ENCODE measurements at regions not wholly inside any gene's neighbourhood (a gene's known extent, or its start where the extent isn't known, plus 50 kb on each side); places are given as distances from the start of the nearest gene placed in this dataset.

- Histone ChIP-seq H3K4me1 (ENCODE audit: insufficient read depth, low read length) (no peaks in the 10 kb centered on the region), H3K27me3 (ENCODE audit: control insufficient read depth in 1 of 2, insufficient read depth in 2 of 2, low read length in 2 of 2) (peaks cover 3 to 9% of the 10 kb centered on the region in 2 experiments), H3K27ac (ENCODE audit: low read depth in 1 of 2, low read length in 2 of 2) (no peak overlapping the region), H3K4me3 (ENCODE audit: low read length) (no peak overlapping the region), H3K36me3 (ENCODE audit: insufficient read depth, low read length) (no peaks in the 10 kb centered on the region), H3K9me3 (ENCODE audit: control insufficient read depth in 1 of 2, insufficient read depth in 1 of 2, low read length in 2 of 2) (peaks cover 0 to 19% of the 10 kb centered on the region in 2 experiments)
- CTCF ChIA-PET = no interaction called here
- no peak for ATAC-seq (ENCODE audit: poor library complexity)
- POLR2A ChIA-PET = no interaction called here
- Mint-ChIP-seq H3K27ac (no peak overlapping the region), H3K9me3 (no peaks in the 10 kb centered on the region), H3K36me3 (ENCODE audit: low read depth) (no peaks in the 10 kb centered on the region), H3K4me1 (ENCODE audit: low read depth) (no peaks in the 10 kb centered on the region), H3K4me3 (no peak overlapping the region), H3K27me3 (peaks cover 18% of the 10 kb centered on the region)
- TF ChIP-seq CTCF (IDR thresholded peaks at IDR 0.05) = no peak
- intact Hi-C loops (cut with DNase I, micrococcal nuclease) = no loop called here
- DNase-seq = no peak
Measured at GRCh38 chr2:240341064-240341463, 94.4 kb upstream of the GPC1 start.

GRCh38 chr2:240343548-240343947, 91.9 kb upstream of the GPC1 start:
- no peak overlapping the region for H3K27ac ChIP-seq (ENCODE audit: low read depth in 1 of 2, low read length in 2 of 2)
- intact Hi-C loops (cut with DNase I, micrococcal nuclease) = no loop called here
- POLR2A ChIA-PET = no interaction called here
- no peaks in the 10 kb centered on the region for H3K4me1 Mint-ChIP-seq (ENCODE audit: low read depth)
- ATAC-seq (ENCODE audit: poor library complexity) (no peak), DNase-seq (no peak)
- no peak for TF ChIP-seq CTCF (IDR thresholded peaks at IDR 0.05)
- peaks cover 0 to 15% of the 10 kb centered on the region in 2 experiments for H3K9me3 ChIP-seq (ENCODE audit: control insufficient read depth in 1 of 2, insufficient read depth in 1 of 2, low read length in 2 of 2)
- H3K9me3 Mint-ChIP-seq = no peaks in the 10 kb centered on the region
- no peak overlapping the region for H3K27ac Mint-ChIP-seq
- H3K36me3 ChIP-seq (ENCODE audit: insufficient read depth, low read length) = no peaks in the 10 kb centered on the region
- H3K4me1 ChIP-seq (ENCODE audit: insufficient read depth, low read length) = no peaks in the 10 kb centered on the region
- H3K4me3 ChIP-seq (ENCODE audit: low read length) = no peak overlapping the region
- peaks cover 0 to 2% of the 10 kb centered on the region in 2 experiments for H3K27me3 ChIP-seq (ENCODE audit: control insufficient read depth in 1 of 2, insufficient read depth in 2 of 2, low read length in 2 of 2)
- H3K36me3 Mint-ChIP-seq (ENCODE audit: low read depth) = no peaks in the 10 kb centered on the region
- no peak overlapping the region for H3K4me3 Mint-ChIP-seq
- CTCF ChIA-PET = no interaction called here
- peaks cover 3% of the 10 kb centered on the region for H3K27me3 Mint-ChIP-seq

GRCh38 chr2:240344904-240345303, 90.6 kb upstream of the GPC1 start:
- no peak for TF ChIP-seq CTCF (IDR thresholded peaks at IDR 0.05)
- Mint-ChIP-seq H3K36me3 (ENCODE audit: low read depth) (no peaks in the 10 kb centered on the region), H3K9me3 (no peaks in the 10 kb centered on the region), H3K4me1 (ENCODE audit: low read depth) (no peaks in the 10 kb centered on the region), H3K4me3 (no peak overlapping the region), H3K27ac (no peak overlapping the region), H3K27me3 (no peaks in the 10 kb centered on the region)
- intact Hi-C loops (cut with DNase I, micrococcal nuclease) = no loop called here
- H3K4me1 ChIP-seq (ENCODE audit: insufficient read depth, low read length) = no peaks in the 10 kb centered on the region
- H3K27ac ChIP-seq (ENCODE audit: low read depth in 1 of 2, low read length in 2 of 2) = no peak overlapping the region
- ATAC-seq (ENCODE audit: poor library complexity) (no peak), DNase-seq (no peak)
- ChIA-PET CTCF (no interaction called here), POLR2A (no interaction called here)
- no peaks in the 10 kb centered on the region for H3K36me3 ChIP-seq (ENCODE audit: insufficient read depth, low read length)
- H3K27me3 ChIP-seq (ENCODE audit: control insufficient read depth in 1 of 2, insufficient read depth in 2 of 2, low read length in 2 of 2) = peaks cover 0 to 2% of the 10 kb centered on the region in 2 experiments
- H3K4me3 ChIP-seq (ENCODE audit: low read length) = no peak overlapping the region
- H3K9me3 ChIP-seq (ENCODE audit: control insufficient read depth in 1 of 2, insufficient read depth in 1 of 2, low read length in 2 of 2) = peaks cover 0 to 15% of the 10 kb centered on the region in 2 experiments

Data from CD4-positive, alpha-beta T cell (primary cell).